Astrocyte (in vitro differentiated cells and primary cell): ENCODE measurements at regions not wholly inside any gene's neighbourhood (a gene's known extent, or its start where the extent isn't known, plus 50 kb on each side); places are given as distances from the start of the nearest gene placed in this dataset.
"Not testable (repeated sequence)": the region's sequence is repeated elsewhere in the genome, so short reads cannot be mapped to it uniquely, and the experiment has no call there.

ENCODE experiments used
- DNase-seq: peaks from one replicate; pipeline ENCODE4 v3.0.0-alpha.2; 2010; ENCODE audit warnings: low read depth
- FAIRE-seq: peaks from 2 replicates; lab custom pipeline; 2011; peaks lifted over from hg19 to GRCh38; lab: Jason Lieb, UNC
- H2AFZ ChIP-seq: 2 replicates; pipeline ENCODE4 v1.6.0; 2012; ENCODE audit warnings: low read depth, low read length, inconsistent platforms
- H3K27ac ChIP-seq: 2 replicates; pipeline ENCODE4 v1.5.1; 2011; ENCODE audit warnings: low read depth, low read length, inconsistent platforms
- H3K27me3 ChIP-seq: 2 replicates; pipeline ENCODE4 v1.6.0; 2011; ENCODE audit warnings: low read length, inconsistent platforms; ENCODE audit not compliant: insufficient read depth
- H3K36me3 ChIP-seq: 2 replicates; pipeline ENCODE4 v1.5.1; 2011; ENCODE audit warnings: low read length, inconsistent platforms; ENCODE audit not compliant: insufficient read depth
- H3K4me1 ChIP-seq: 2 replicates; pipeline ENCODE4 v1.5.1; 2011; ENCODE audit warnings: low read length, inconsistent platforms; ENCODE audit not compliant: insufficient read depth
- H3K4me2 ChIP-seq: 2 replicates; pipeline ENCODE4 v1.6.0; 2012; ENCODE audit warnings: low read length, inconsistent platforms
- H3K4me3 ChIP-seq: 2 replicates; pipeline ENCODE4 v1.5.1; 2011; ENCODE audit warnings: low read depth, mild to moderate bottlenecking, low read length, inconsistent platforms; ENCODE audit not compliant: insufficient read depth
- H3K79me2 ChIP-seq: 2 replicates; pipeline ENCODE4 v1.6.0; 2012; ENCODE audit warnings: mild to moderate bottlenecking, low read length, inconsistent platforms; ENCODE audit not compliant: insufficient read depth
- H3K9ac ChIP-seq: 2 replicates; pipeline ENCODE4 v1.6.0; 2012; ENCODE audit warnings: mild to moderate bottlenecking, low read length, inconsistent platforms
- H3K9me3 ChIP-seq: 2 replicates; pipeline ENCODE4 v1.5.1; 2012; ENCODE audit warnings: low read depth, mild to moderate bottlenecking, low read length, inconsistent platforms; ENCODE audit not compliant: insufficient read depth
- H4K20me1 ChIP-seq: 2 replicates; pipeline ENCODE4 v1.6.0; 2012; ENCODE audit warnings: low read length, inconsistent platforms; ENCODE audit not compliant: insufficient read depth
- H3K27ac Mint-ChIP-seq: one replicate; pipeline ENCODE4 v1.8.0; 2021; ENCODE audit warnings: mild to moderate bottlenecking, mixed read lengths; ENCODE audit not compliant: unreplicated experiment
- H3K27me3 Mint-ChIP-seq: one replicate; pipeline ENCODE4 v1.8.0; 2021; ENCODE audit warnings: low read depth, mixed read lengths; ENCODE audit not compliant: unreplicated experiment
- H3K36me3 Mint-ChIP-seq: one replicate; pipeline ENCODE4 v1.8.0; 2021; ENCODE audit warnings: low read depth, mixed read lengths; ENCODE audit not compliant: unreplicated experiment
- H3K4me1 Mint-ChIP-seq: one replicate; pipeline ENCODE4 v1.8.0; 2021; ENCODE audit warnings: low read depth, mixed read lengths; ENCODE audit not compliant: unreplicated experiment
- H3K4me3 Mint-ChIP-seq: one replicate; pipeline ENCODE4 v1.8.0; 2021; ENCODE audit warnings: mild to moderate bottlenecking, moderate library complexity, mixed read lengths; ENCODE audit not compliant: unreplicated experiment
- H3K9me3 Mint-ChIP-seq: one replicate; pipeline ENCODE4 v1.8.0; 2021; ENCODE audit warnings: mild to moderate bottlenecking, mixed read lengths; ENCODE audit not compliant: unreplicated experiment
- CTCF ChIP-seq: IDR thresholded peaks from 2 replicates; pipeline ENCODE4 v1.5.1; 2011; ENCODE audit warnings: low read depth, mild to moderate bottlenecking, inconsistent platforms, low read length, moderate library complexity; ENCODE audit not compliant: insufficient read depth
- EZH2 ChIP-seq: IDR thresholded peaks from 2 replicates; pipeline ENCODE4 v1.6.1; 2012; ENCODE audit warnings: mild to moderate bottlenecking, low read length, inconsistent platforms; ENCODE audit not compliant: insufficient read depth

GRCh38 chr5:125457617-125458016 lies 711.2 kb upstream of the ZNF608 start:
- no peak overlapping the region for H3K4me3 ChIP-seq
- no peak overlapping the region for H3K9ac ChIP-seq
- Mint-ChIP-seq H3K4me3 (no peak overlapping the region), H3K4me1 (peaks cover 13% of the 10 kb centered on the region), H3K27ac (no peak overlapping the region), H3K36me3 (no peaks in the 10 kb centered on the region), H3K9me3 (peaks cover 9% of the 10 kb centered on the region), H3K27me3 (no peaks in the 10 kb centered on the region)
- no peak overlapping the region for H2AFZ ChIP-seq
- H3K4me1 ChIP-seq, result peaks cover 5% of the 10 kb centered on the region
- no peak overlapping the region for H3K27ac ChIP-seq
- FAIRE-seq, result no peak
- H3K9me3 ChIP-seq, result no peaks in the 10 kb centered on the region
- no peaks in the 10 kb centered on the region for H3K27me3 ChIP-seq
- no peak for TF ChIP-seq CTCF
- TF ChIP-seq EZH2, result no peak
- no peak for DNase-seq
- no peak overlapping the region for H3K4me2 ChIP-seq
- H3K79me2 ChIP-seq, result no peaks in the 10 kb centered on the region
- H4K20me1 ChIP-seq, result no peaks in the 10 kb centered on the region
- no peaks in the 10 kb centered on the region for H3K36me3 ChIP-seq

GRCh38 chr5:125458949-125459348 lies 712.5 kb upstream of the ZNF608 start:
- not testable (repeated sequence) for H3K36me3 ChIP-seq, DNase-seq, H3K79me2 ChIP-seq, H3K9ac ChIP-seq, H3K9me3 Mint-ChIP-seq, H4K20me1 ChIP-seq, H3K27ac Mint-ChIP-seq, FAIRE-seq, H3K4me3 Mint-ChIP-seq, H2AFZ ChIP-seq, H3K27me3 ChIP-seq, H3K4me2 ChIP-seq, H3K4me3 ChIP-seq, H3K36me3 Mint-ChIP-seq, H3K4me1 ChIP-seq, H3K27me3 Mint-ChIP-seq, H3K27ac ChIP-seq, H3K9me3 ChIP-seq
- H3K4me1 Mint-ChIP-seq, result peaks cover 18% of the 10 kb centered on the region

- Histone ChIP-seq H3K9ac (no peak overlapping the region), H3K4me3 (no peak overlapping the region), H3K27me3 (no peaks in the 10 kb centered on the region), H3K9me3 (no peaks in the 10 kb centered on the region), H2AFZ (no peak overlapping the region), H3K4me1 (no peaks in the 10 kb centered on the region), H3K27ac (no peak overlapping the region), H3K4me2 (no peak overlapping the region), H3K36me3 (no peaks in the 10 kb centered on the region), H4K20me1 (no peaks in the 10 kb centered on the region), H3K79me2 (no peaks in the 10 kb centered on the region)
- DNase-seq (peak; percentile 23), FAIRE-seq (no peak)
- Mint-ChIP-seq H3K36me3 (no peaks in the 10 kb centered on the region), H3K27ac (no peak overlapping the region), H3K4me3 (no peak overlapping the region), H3K4me1 (peaks cover 9% of the 10 kb centered on the region), H3K9me3 (peaks cover 9% of the 10 kb centered on the region), H3K27me3 (no peaks in the 10 kb centered on the region)
- TF ChIP-seq CTCF, result no peak
- no peak for TF ChIP-seq EZH2
Observed at GRCh38 chr5:125461641-125462072, 715.2 kb upstream of the ZNF608 start.
